ENCODE measurements at regions not wholly inside any gene's neighbourhood (a gene's known extent, or its start where the extent isn't known, plus 50 kb on each side); places are given as distances from the start of the nearest gene placed in this dataset.

GRCh38 chr3:44132061-44132460 is 109.6 kb upstream of the TOPAZ1 start:
- dilution Hi-C loops (cut with HindIII; ENCODE audit: low sequenced_read_pairs, unreplicated experiment) (no loop called here), intact Hi-C loops (cut with micrococcal nuclease) (no loop called here), in situ Hi-C loops (cut with MboI; ENCODE audit: low sequenced_read_pairs) (no loop called here)
- no peak overlapping the region for H3K4me3 ChIP-seq (ENCODE audit: insufficient read depth, low read depth, low read length)
- H3K18ac ChIP-seq (ENCODE audit: low read depth, low read length): no peak overlapping the region
- H3K36me3 ChIP-seq (ENCODE audit: control insufficient read depth, insufficient read depth, low read length): no peaks in the 10 kb centered on the region
- no peak overlapping the region for H4K91ac ChIP-seq (ENCODE audit: insufficient read depth, low read depth, low read length)
- POLR2A ChIA-PET (ENCODE audit: unreplicated experiment): no interaction called here
- H3K27ac ChIP-seq (ENCODE audit: insufficient read depth, low read length): no peak overlapping the region
- no peaks in the 10 kb centered on the region for H3K9me1 ChIP-seq (ENCODE audit: insufficient read depth, low read length)
- no peak overlapping the region for H2BK120ac ChIP-seq (ENCODE audit: low read depth, low read length)
- H3K79me1 ChIP-seq (ENCODE audit: low read depth in 1 of 2, low read length in 2 of 2): no peaks in the 10 kb centered on the region
- H2BK5ac ChIP-seq (ENCODE audit: low read depth, low read length, poor library complexity, severe bottlenecking): no peak overlapping the region
- no TSS peak for BruUV-seq (replicated peaks)
- DNase-seq (no peak), ATAC-seq (ENCODE audit: low read depth) (no peak)
- CTCF ChIA-PET: no interaction called here
- H3K27me3 ChIP-seq (ENCODE audit: control insufficient read depth, insufficient read depth, low read length): no peaks in the 10 kb centered on the region
- no peak overlapping the region for H2BK20ac ChIP-seq (ENCODE audit: low read depth, low read length)
- H2AK9ac ChIP-seq (replicated peaks; ENCODE audit: low read depth, low read length, poor library complexity): no peak overlapping the region
- H2AK5ac ChIP-seq (ENCODE audit: low read depth, low read length): no peak overlapping the region
- H3K4me2 ChIP-seq (ENCODE audit: low read depth, low read length): no peak overlapping the region
- no peak overlapping the region for H3K4ac ChIP-seq (ENCODE audit: low read depth, low read length)
- no peak for TF ChIP-seq MAZ (IDR thresholded peaks at IDR 0.05; ENCODE audit: borderline replicate concordance, low read depth, low read length)
- no peak for TF ChIP-seq MAFK (IDR thresholded peaks at IDR 0.05; ENCODE audit: low read depth, low read length)
- TF ChIP-seq RFX5 (IDR thresholded peaks at IDR 0.05; ENCODE audit: low read depth, low read length): no peak
- no peak for TF ChIP-seq ELK1 (IDR thresholded peaks at IDR 0.05; ENCODE audit: borderline replicate concordance, low read depth, low read length)
- TF ChIP-seq CHD1 (IDR thresholded peaks at IDR 0.05; ENCODE audit: low read depth, low read length): no peak
- TF ChIP-seq NFE2L2 (IDR thresholded peaks at IDR 0.05; ENCODE audit: low read depth, low read length): no peak
- no peak for TF ChIP-seq CEBPB (IDR thresholded peaks at IDR 0.05; ENCODE audit: low read depth, low read length)
- TF ChIP-seq, protein P1, sequence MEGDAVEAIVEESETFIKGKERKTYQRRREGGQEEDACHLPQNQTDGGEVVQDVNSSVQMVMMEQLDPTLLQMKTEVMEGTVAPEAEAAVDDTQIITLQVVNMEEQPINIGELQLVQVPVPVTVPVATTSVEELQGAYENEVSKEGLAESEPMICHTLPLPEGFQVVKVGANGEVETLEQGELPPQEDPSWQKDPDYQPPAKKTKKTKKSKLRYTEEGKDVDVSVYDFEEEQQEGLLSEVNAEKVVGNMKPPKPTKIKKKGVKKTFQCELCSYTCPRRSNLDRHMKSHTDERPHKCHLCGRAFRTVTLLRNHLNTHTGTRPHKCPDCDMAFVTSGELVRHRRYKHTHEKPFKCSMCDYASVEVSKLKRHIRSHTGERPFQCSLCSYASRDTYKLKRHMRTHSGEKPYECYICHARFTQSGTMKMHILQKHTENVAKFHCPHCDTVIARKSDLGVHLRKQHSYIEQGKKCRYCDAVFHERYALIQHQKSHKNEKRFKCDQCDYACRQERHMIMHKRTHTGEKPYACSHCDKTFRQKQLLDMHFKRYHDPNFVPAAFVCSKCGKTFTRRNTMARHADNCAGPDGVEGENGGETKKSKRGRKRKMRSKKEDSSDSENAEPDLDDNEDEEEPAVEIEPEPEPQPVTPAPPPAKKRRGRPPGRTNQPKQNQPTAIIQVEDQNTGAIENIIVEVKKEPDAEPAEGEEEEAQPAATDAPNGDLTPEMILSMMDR (conservative IDR thresholded peaks at IDR 0.05; ENCODE audit: low read depth, low read length): no peak
- no peak for TF ChIP-seq POLR2A (IDR thresholded peaks at IDR 0.05; ENCODE audit: low read depth, low read length)
- TF ChIP-seq FOS (IDR thresholded peaks at IDR 0.05; ENCODE audit: low read depth, low read length): no peak
- TF ChIP-seq BHLHE40 (IDR thresholded peaks at IDR 0.05; ENCODE audit: low read depth, low read length): no peak
- TF ChIP-seq MXI1 (IDR thresholded peaks at IDR 0.05; ENCODE audit: borderline replicate concordance, low read depth, low read length): no peak
- no peaks in the 10 kb centered on the region for H4K20me1 ChIP-seq (ENCODE audit: insufficient read depth, low read length)
- no peak overlapping the region for H3K23ac ChIP-seq (ENCODE audit: low read depth, low read length)
- H2AFZ ChIP-seq (replicated peaks; ENCODE audit: low read length, poor library complexity): no peak overlapping the region
- H3K56ac ChIP-seq (ENCODE audit: extremely low read depth, insufficient read depth, low read length): no peak overlapping the region
- H3K9me3 ChIP-seq (ENCODE audit: control insufficient read depth, insufficient read depth, low read length): no peaks in the 10 kb centered on the region
- no peak overlapping the region for H2BK15ac ChIP-seq (ENCODE audit: low read depth, low read length)
- H3K4me1 ChIP-seq (ENCODE audit: control insufficient read depth, insufficient read depth, low read length): no peaks in the 10 kb centered on the region
- H4K8ac ChIP-seq (ENCODE audit: low read depth in 2 of 2, low read length in 2 of 2): no peak overlapping the region
- 56% methylated on average over 4 of the region's 4 CpGs; no CpG with 5 or more reads in 1 of the 2 experiments for WGBS, 2 experiments (ENCODE audit: extremely low coverage in 2 of 2, insufficient read length in 1 of 2)
- no peak overlapping the region for H4K5ac ChIP-seq (ENCODE audit: low read depth, low read length)
- no peak overlapping the region for H3K14ac ChIP-seq (replicated peaks; ENCODE audit: low read depth, low read length)
- no peak overlapping the region for H3K9ac ChIP-seq (ENCODE audit: low read depth, low read length)

All from IMR-90 (cell line).